ENCODE measurements at regions not wholly inside any gene's neighbourhood (a gene's known extent, or its start where the extent isn't known, plus 50 kb on each side); places are given as distances from the start of the nearest gene placed in this dataset.
"Not testable (repeated sequence)": the region's sequence is repeated elsewhere in the genome, so short reads cannot be mapped to it uniquely, and the experiment has no call there.

- H3K79me2 ChIP-seq (ENCODE audit: control insufficient read depth, insufficient read depth, low read length, poor library complexity); DNase-seq; H4K8ac ChIP-seq (ENCODE audit: low read depth, low read length); H4K91ac ChIP-seq (ENCODE audit: low read depth, low read length); H3K14ac ChIP-seq (ENCODE audit: low read length); H2BK5ac ChIP-seq (ENCODE audit: low read depth, low read length, poor library complexity); H3K36me3 ChIP-seq (ENCODE audit: control insufficient read depth in 1 of 2, insufficient read depth in 2 of 2, low read length in 2 of 2); H2AFZ ChIP-seq (ENCODE audit: insufficient read depth, low read length, poor library complexity); H2BK120ac ChIP-seq (ENCODE audit: insufficient read depth, low read length, poor library complexity); H3K9ac ChIP-seq (ENCODE audit: low read length); H3K4me1 ChIP-seq (ENCODE audit: control insufficient read depth in 1 of 2, insufficient read depth in 2 of 2, low read length in 2 of 2); H4K12ac ChIP-seq (ENCODE audit: low read depth, low read length); H3K79me1 ChIP-seq (ENCODE audit: low read length); H3K18ac ChIP-seq (ENCODE audit: low read length); H3K23ac ChIP-seq (ENCODE audit: low read length); H3K4me3 ChIP-seq (ENCODE audit: low read depth, low read length); H3K4ac ChIP-seq (ENCODE audit: low read depth, low read length); H3K27me3 ChIP-seq (ENCODE audit: insufficient read depth, low read length); H3K4me2 ChIP-seq (ENCODE audit: low read length); H3K27ac ChIP-seq (ENCODE audit: low read depth, low read length); H2BK12ac ChIP-seq (ENCODE audit: low read length); H2AK5ac ChIP-seq (ENCODE audit: low read length); H3K9me3 ChIP-seq (ENCODE audit: insufficient read depth, low read depth, low read length): not testable (repeated sequence)
- no CpG with 5 or more reads among the region's 15 CpGs for WGBS (ENCODE audit: extremely low coverage, insufficient coverage, insufficient read length)
Observed at GRCh38 chr22:11324439-11325037, 4203.5 kb upstream of the OR11H1 start.

DNA sequence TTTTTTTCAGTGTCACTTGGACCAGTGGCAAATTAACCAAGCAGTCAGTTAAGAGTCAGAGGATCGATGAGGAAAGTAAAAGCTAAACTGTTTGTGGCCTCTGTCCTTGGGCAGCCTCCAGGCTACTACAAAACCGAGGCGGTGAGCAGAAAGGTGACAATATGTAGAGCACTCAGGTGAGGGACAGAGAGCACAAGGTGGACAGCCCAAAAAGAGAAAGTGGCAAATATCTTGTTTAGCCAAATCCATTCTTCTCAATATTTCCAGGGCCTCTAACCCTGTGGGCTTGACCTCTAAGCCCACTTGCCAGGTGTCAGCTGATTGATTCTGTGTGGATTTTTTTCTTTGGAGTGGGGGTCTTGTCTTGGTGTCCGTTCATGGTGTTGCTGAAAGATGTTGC is 4202.2 kb upstream of the OR11H1 start:
- Histone ChIP-seq H2BK5ac (ENCODE audit: low read depth, low read length, poor library complexity) (no peak overlapping the region), H3K14ac (ENCODE audit: low read length) (no peak overlapping the region), H3K27ac (ENCODE audit: low read depth, low read length) (no peak overlapping the region), H3K4me2 (ENCODE audit: low read length) (no peak overlapping the region), H3K36me3 (ENCODE audit: control insufficient read depth in 1 of 2, insufficient read depth in 2 of 2, low read length in 2 of 2) (no peaks in the 10 kb centered on the region), H3K23ac (ENCODE audit: low read length) (no peak overlapping the region), H3K79me2 (ENCODE audit: control insufficient read depth, insufficient read depth, low read length, poor library complexity) (no peaks in the 10 kb centered on the region), H3K4me3 (ENCODE audit: low read depth, low read length) (no peak overlapping the region), H2AFZ (ENCODE audit: insufficient read depth, low read length, poor library complexity) (no peak overlapping the region), H4K91ac (ENCODE audit: low read depth, low read length) (no peak overlapping the region), H2BK12ac (ENCODE audit: low read length) (no peak overlapping the region), H3K4me1 (ENCODE audit: control insufficient read depth in 1 of 2, insufficient read depth in 2 of 2, low read length in 2 of 2) (no peaks in the 10 kb centered on the region), H3K4ac (ENCODE audit: low read depth, low read length) (no peak overlapping the region), H2AK5ac (ENCODE audit: low read length) (no peak overlapping the region), H3K9me3 (ENCODE audit: insufficient read depth, low read depth, low read length) (peaks cover 13% of the 10 kb centered on the region), H3K18ac (ENCODE audit: low read length) (no peak overlapping the region), H3K27me3 (ENCODE audit: insufficient read depth, low read length) (no peaks in the 10 kb centered on the region), H2BK120ac (ENCODE audit: insufficient read depth, low read length, poor library complexity) (no peak overlapping the region), H3K79me1 (ENCODE audit: low read length) (no peaks in the 10 kb centered on the region), H4K12ac (ENCODE audit: low read depth, low read length) (no peak overlapping the region), H4K8ac (ENCODE audit: low read depth, low read length) (no peak overlapping the region), H3K9ac (ENCODE audit: low read length) (peak overlapping the region; percentile 28)
- WGBS (ENCODE audit: extremely low coverage, insufficient coverage, insufficient read length), result no CpG with 5 or more reads among the region's 4 CpGs
- DNase-seq, result no peak

DNA sequence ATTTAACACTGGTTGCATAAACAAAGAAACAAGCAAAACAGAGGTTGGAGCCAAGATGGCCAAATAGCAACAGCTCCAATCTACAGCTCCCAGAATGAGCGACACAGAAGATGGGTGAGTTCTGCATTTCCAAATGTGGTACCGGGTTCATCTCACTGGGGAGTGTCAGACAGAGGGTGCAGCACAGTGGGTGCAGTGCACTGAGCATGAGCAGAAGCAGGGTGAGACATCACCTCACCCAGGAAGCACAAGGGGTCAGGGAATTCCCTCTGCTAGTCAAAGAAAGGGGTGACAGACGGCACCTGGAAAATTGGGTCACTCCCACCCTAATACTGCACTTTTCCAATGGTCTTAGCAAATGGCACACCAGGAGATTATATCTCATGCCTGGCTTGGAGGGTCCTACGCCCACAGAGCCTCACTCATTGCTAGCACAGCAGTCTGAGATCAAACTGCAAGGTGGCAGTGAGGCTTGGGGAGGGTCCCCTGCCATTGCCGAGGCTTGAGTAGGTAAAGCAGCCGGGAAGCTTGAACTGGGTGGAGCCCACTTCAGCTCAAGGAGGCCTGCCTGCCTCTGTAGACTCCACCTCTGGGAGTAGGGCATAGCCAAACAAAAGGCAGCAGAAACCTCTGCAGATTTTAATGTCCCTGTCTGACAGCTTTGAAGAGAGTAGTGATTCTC is 4186.5 kb upstream of the OR11H1 start:
- not testable (repeated sequence) for H2AFZ ChIP-seq (ENCODE audit: insufficient read depth, low read length, poor library complexity); H3K4me3 ChIP-seq (ENCODE audit: low read depth, low read length); H3K14ac ChIP-seq (ENCODE audit: low read length); H2BK5ac ChIP-seq (ENCODE audit: low read depth, low read length, poor library complexity); H3K27ac ChIP-seq (ENCODE audit: low read depth, low read length); H3K27me3 ChIP-seq (ENCODE audit: insufficient read depth, low read length); H3K79me1 ChIP-seq (ENCODE audit: low read length); H4K8ac ChIP-seq (ENCODE audit: low read depth, low read length); DNase-seq; H3K9ac ChIP-seq (ENCODE audit: low read length); H3K4ac ChIP-seq (ENCODE audit: low read depth, low read length); H3K36me3 ChIP-seq (ENCODE audit: control insufficient read depth in 1 of 2, insufficient read depth in 2 of 2, low read length in 2 of 2); H2BK120ac ChIP-seq (ENCODE audit: insufficient read depth, low read length, poor library complexity); H4K91ac ChIP-seq (ENCODE audit: low read depth, low read length); H3K79me2 ChIP-seq (ENCODE audit: control insufficient read depth, insufficient read depth, low read length, poor library complexity); H2BK12ac ChIP-seq (ENCODE audit: low read length); H3K18ac ChIP-seq (ENCODE audit: low read length); H3K4me1 ChIP-seq (ENCODE audit: control insufficient read depth in 1 of 2, insufficient read depth in 2 of 2, low read length in 2 of 2); H4K12ac ChIP-seq (ENCODE audit: low read depth, low read length); H3K23ac ChIP-seq (ENCODE audit: low read length); H2AK5ac ChIP-seq (ENCODE audit: low read length); H3K4me2 ChIP-seq (ENCODE audit: low read length)
- peaks cover 14% of the 10 kb centered on the region for H3K9me3 ChIP-seq (ENCODE audit: insufficient read depth, low read depth, low read length)
- WGBS (ENCODE audit: extremely low coverage, insufficient coverage, insufficient read length), result no CpG with 5 or more reads among the region's 6 CpGs

- not testable (repeated sequence) for H3K27me3 ChIP-seq (ENCODE audit: insufficient read depth, low read length); H3K14ac ChIP-seq (ENCODE audit: low read length); H3K4ac ChIP-seq (ENCODE audit: low read depth, low read length); H4K91ac ChIP-seq (ENCODE audit: low read depth, low read length); DNase-seq; H2BK12ac ChIP-seq (ENCODE audit: low read length); H3K9ac ChIP-seq (ENCODE audit: low read length); H3K9me3 ChIP-seq (ENCODE audit: insufficient read depth, low read depth, low read length); H2BK120ac ChIP-seq (ENCODE audit: insufficient read depth, low read length, poor library complexity); H2AFZ ChIP-seq (ENCODE audit: insufficient read depth, low read length, poor library complexity); H3K4me2 ChIP-seq (ENCODE audit: low read length); H3K18ac ChIP-seq (ENCODE audit: low read length); H3K23ac ChIP-seq (ENCODE audit: low read length); H4K12ac ChIP-seq (ENCODE audit: low read depth, low read length); H2BK5ac ChIP-seq (ENCODE audit: low read depth, low read length, poor library complexity); H3K36me3 ChIP-seq (ENCODE audit: control insufficient read depth in 1 of 2, insufficient read depth in 2 of 2, low read length in 2 of 2); H3K4me1 ChIP-seq (ENCODE audit: control insufficient read depth in 1 of 2, insufficient read depth in 2 of 2, low read length in 2 of 2); H2AK5ac ChIP-seq (ENCODE audit: low read length); H3K79me1 ChIP-seq (ENCODE audit: low read length); H3K27ac ChIP-seq (ENCODE audit: low read depth, low read length); H3K79me2 ChIP-seq (ENCODE audit: control insufficient read depth, insufficient read depth, low read length, poor library complexity); H4K8ac ChIP-seq (ENCODE audit: low read depth, low read length); H3K4me3 ChIP-seq (ENCODE audit: low read depth, low read length)
- WGBS (ENCODE audit: extremely low coverage, insufficient coverage, insufficient read length), result no CpG with 5 or more reads among the region's 1 CpG
Observed at GRCh38 chr22:11351181-11351580, 4176.8 kb upstream of the OR11H1 start.

All from trophoblast cell (in vitro differentiated cells and primary cell).